PC-9 (cell line): ENCODE measurements at regions not wholly inside any gene's neighbourhood (a gene's known extent, or its start where the extent isn't known, plus 50 kb on each side); places are given as distances from the start of the nearest gene placed in this dataset.

Experiments used
- BruUV-seq: library from RNA; stranded (reverse); fragments of 400-500 nt; replicated peaks from 2 replicates; lab custom pipeline; 2021; lab: Mats Ljungman, UMichigan
- CTCF ChIA-PET: fragments of 300-600 bp; sonication (Branson Sonifier 250); formaldehyde crosslinking; loops from one replicate; lab custom pipeline; 2022; ENCODE audit warnings: antibody characterized with exemption; lab: Charles Lee
- POLR2A ChIA-PET: fragments of 300-600 bp; sonication (Branson Sonifier 250); formaldehyde crosslinking; loops from one replicate; lab custom pipeline; 2022; ENCODE audit warnings: antibody characterized with exemption; ENCODE audit not compliant: unreplicated experiment; lab: Charles Lee
- DNase-seq, 2 experiments: peaks; one replicate each; pipeline versions ENCODE4 v3.0.0 to v3.0.0-alpha.2; 2015 to 2022; ENCODE audit warnings: mixed read lengths in 1 of 2
- H2AFZ ChIP-seq: fragments of 200-600 bp; sonication (generic); 2 replicates; pipeline ENCODE4 v1.8.1; 2017; ENCODE audit warnings: antibody characterized with exemption
- H3F3A ChIP-seq: fragments of 200-600 bp; sonication (generic); 2 replicates; pipeline ENCODE4 v1.8.1; 2017; ENCODE audit warnings: antibody characterized with exemption, mild to moderate bottlenecking, low read depth; ENCODE audit not compliant: insufficient read depth
- H3K27ac ChIP-seq: fragments of 200-600 bp; sonication (generic); 2 replicates; pipeline ENCODE4 v1.6.1; 2016; ENCODE audit warnings: mixed run types
- H3K27me3 ChIP-seq: fragments of 200-600 bp; sonication (generic); 2 replicates; pipeline ENCODE4 v1.6.1; 2016; ENCODE audit warnings: low read depth, mixed run types; ENCODE audit not compliant: insufficient read depth
- H3K36me3 ChIP-seq: fragments of 200-600 bp; sonication (generic); 2 replicates; pipeline ENCODE4 v1.6.1; 2016; ENCODE audit warnings: low read depth, mixed run types
- H3K4me1 ChIP-seq: fragments of 200-600 bp; sonication (generic); replicated peaks from 2 replicates; pipeline ENCODE4 v1.6.1; 2016; ENCODE audit warnings: mixed run types; ENCODE audit not compliant: insufficient read depth
- H3K4me2 ChIP-seq: fragments of 200-600 bp; sonication (generic); 2 replicates; pipeline ENCODE4 v1.6.1; 2017; ENCODE audit warnings: mixed run types
- H3K4me3 ChIP-seq: fragments of 200-600 bp; sonication (generic); 2 replicates; pipeline ENCODE4 v1.6.1; 2016; ENCODE audit warnings: mixed run types
- H3K79me2 ChIP-seq: fragments of 200-600 bp; sonication (generic); 2 replicates; pipeline ENCODE4 v1.6.1; 2017; ENCODE audit warnings: low read depth, mixed run types
- H3K9me2 ChIP-seq: fragments of 200-600 bp; sonication (generic); 2 replicates; pipeline ENCODE4 v1.8.1; 2017; ENCODE audit warnings: mild to moderate bottlenecking; ENCODE audit not compliant: insufficient read depth
- H3K9me3 ChIP-seq: fragments of 200-600 bp; sonication (generic); 2 replicates; pipeline ENCODE4 v1.8.1; 2016; ENCODE audit warnings: low read depth; ENCODE audit not compliant: insufficient read depth
- H4K20me1 ChIP-seq: fragments of 200-600 bp; sonication (generic); 2 replicates; pipeline ENCODE4 v1.8.1; 2017; ENCODE audit not compliant: insufficient read depth
- CTCF ChIP-seq: fragments of 200-600 bp; sonication (generic); conservative IDR thresholded peaks from 2 replicates; pipeline ENCODE4 v1.6.1; 2017; ENCODE audit warnings: mixed run types, antibody characterized with exemption, mild to moderate bottlenecking, moderate library complexity
- EZH2 ChIP-seq: fragments of 200-600 bp; sonication (generic); IDR thresholded peaks from 2 replicates; pipeline ENCODE4 v1.8.0; 2017; ENCODE audit warnings: antibody characterized with exemption, low read depth
- intact Hi-C: fragments of 100-400 bp; cut with micrococcal nuclease; formaldehyde crosslinking; loops from one replicate; pipeline ENCODE4 v1.10.0; 2022; ENCODE audit not compliant: unreplicated experiment

DNA sequence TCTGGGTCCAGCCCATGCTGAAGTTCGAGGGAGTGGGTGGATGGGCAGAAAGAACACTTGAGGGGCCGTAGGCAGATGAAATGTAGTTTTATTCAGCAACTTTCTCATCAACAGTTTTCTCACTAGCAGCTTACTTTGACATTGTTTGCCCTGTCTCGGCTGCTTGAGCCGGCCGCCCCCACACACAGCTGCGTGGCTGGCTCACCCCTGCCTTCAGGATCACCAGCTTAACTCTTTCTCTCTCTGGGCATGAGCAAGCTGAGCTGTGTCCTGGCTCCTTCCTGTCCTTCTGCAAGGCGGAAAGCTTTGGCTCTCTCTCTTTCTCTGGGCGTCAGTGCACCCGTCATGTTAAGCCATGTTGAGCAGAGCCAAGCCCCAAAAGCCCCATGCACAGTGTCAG lies 104.4 kb upstream of the GNG12 start:
- H2AFZ ChIP-seq = no peak overlapping the region
- no peaks in the 10 kb centered on the region for H3K4me1 ChIP-seq
- no peaks in the 10 kb centered on the region for H3K36me3 ChIP-seq
- H3K4me3 ChIP-seq = no peak overlapping the region
- no peak overlapping the region for H3K4me2 ChIP-seq
- H3K9me2 ChIP-seq = 0 out of 2 replicates have a peak, but pooled peaks cover 4% of the 10 kb centered on the region
- DNase-seq = no peak
- no TSS peak for BruUV-seq
- H3F3A ChIP-seq = no peaks in the 10 kb centered on the region
- TF ChIP-seq CTCF = no peak
- no peak for TF ChIP-seq EZH2
- no peaks in the 10 kb centered on the region for H3K27me3 ChIP-seq
- intact Hi-C loops = no loop called here
- H3K79me2 ChIP-seq = no peaks in the 10 kb centered on the region
- no peak overlapping the region for H3K27ac ChIP-seq
- POLR2A ChIA-PET = no interaction called here
- no peaks in the 10 kb centered on the region for H3K9me3 ChIP-seq
- no peaks in the 10 kb centered on the region for H4K20me1 ChIP-seq
- CTCF ChIA-PET = no interaction called here

DNA sequence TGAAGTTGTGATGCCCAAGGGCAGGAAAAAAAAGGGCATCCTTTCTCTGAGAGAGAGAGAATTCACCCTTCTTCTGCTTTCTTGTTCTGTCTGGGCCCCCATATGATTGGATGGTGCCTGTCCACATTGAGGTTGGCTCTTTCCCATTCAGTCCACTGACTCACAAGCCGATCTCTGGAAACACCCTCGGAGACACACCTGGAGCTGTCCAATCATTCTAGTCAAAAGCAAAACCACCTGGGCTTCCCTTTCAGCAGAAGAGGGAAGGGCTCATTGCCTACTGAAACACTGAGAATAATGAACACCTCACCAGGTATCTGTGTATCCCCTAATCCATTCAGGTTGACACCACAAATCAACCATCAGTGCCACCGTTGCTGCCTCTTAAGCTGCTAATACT lies 103.7 kb upstream of the GNG12 start:
- no peaks in the 10 kb centered on the region for H3K4me1 ChIP-seq
- no peaks in the 10 kb centered on the region for H4K20me1 ChIP-seq
- intact Hi-C loops = no loop called here
- TF ChIP-seq EZH2 (no peak), CTCF (no peak)
- no peak for DNase-seq
- no peak overlapping the region for H3K4me3 ChIP-seq
- H3K27me3 ChIP-seq = no peaks in the 10 kb centered on the region
- POLR2A ChIA-PET = no interaction called here
- H3K27ac ChIP-seq = no peak overlapping the region
- CTCF ChIA-PET = no interaction called here
- H3F3A ChIP-seq = no peaks in the 10 kb centered on the region
- no peaks in the 10 kb centered on the region for H3K79me2 ChIP-seq
- H3K9me2 ChIP-seq = 0 out of 2 replicates have a peak, but pooled peaks cover 4% of the 10 kb centered on the region
- H2AFZ ChIP-seq = no peak overlapping the region
- H3K9me3 ChIP-seq = no peaks in the 10 kb centered on the region
- no peaks in the 10 kb centered on the region for H3K36me3 ChIP-seq
- no TSS peak for BruUV-seq
- no peak overlapping the region for H3K4me2 ChIP-seq

GRCh38 chr1:67935560-67935959 lies 102.3 kb upstream of the GNG12 start:
- H3K27ac ChIP-seq = no peak overlapping the region
- no peaks in the 10 kb centered on the region for H4K20me1 ChIP-seq
- intact Hi-C loops = no loop called here
- no peaks in the 10 kb centered on the region for H3F3A ChIP-seq
- H3K9me2 ChIP-seq = 0 out of 2 replicates have a peak, but pooled peaks cover 4% of the 10 kb centered on the region
- no peaks in the 10 kb centered on the region for H3K4me1 ChIP-seq
- no peak for DNase-seq
- no TSS peak for BruUV-seq
- H3K36me3 ChIP-seq = no peaks in the 10 kb centered on the region
- H3K4me2 ChIP-seq = no peak overlapping the region
- POLR2A ChIA-PET = no interaction called here
- no peaks in the 10 kb centered on the region for H3K79me2 ChIP-seq
- no peaks in the 10 kb centered on the region for H3K27me3 ChIP-seq
- TF ChIP-seq EZH2 = no peak
- TF ChIP-seq CTCF = no peak
- no peak overlapping the region for H2AFZ ChIP-seq
- no peaks in the 10 kb centered on the region for H3K9me3 ChIP-seq
- no peak overlapping the region for H3K4me3 ChIP-seq
- CTCF ChIA-PET = no interaction called here
